K562 (cell line): ENCODE measurements at regions not wholly inside any gene's neighbourhood (a gene's known extent, or its start where the extent isn't known, plus 50 kb on each side); places are given as distances from the start of the nearest gene placed in this dataset.

Experiments used
- ATAC-seq: fragments of 200-7000 bp; cut with Tn5 transposase; 3 replicates; pipeline ENCODE4 v1.9.1; 2020; ENCODE audit warnings: moderate library complexity
- BruUV-seq: library from RNA; stranded (reverse); fragments of 400-500 nt; replicated peaks from 2 replicates; lab custom pipeline; 2021; lab: Mats Ljungman, UMichigan
- CTCF ChIA-PET: fragments of 300-600 bp; formaldehyde crosslinking; extraction: SDS; loops from one replicate; lab custom pipeline; 2021; ENCODE audit warnings: low intra/inter-chr PET ratio; lab: Yijun Ruan, JAX
- POLR2A ChIA-PET: fragments of 300-600, 350-650 bp; sonication (Branson Sonifier 250); formaldehyde crosslinking; extraction: SDS; loops from one replicate; lab custom pipeline; 2021; ENCODE audit warnings: antibody characterized with exemption, inconsistent platforms; lab: Yijun Ruan, JAX
- DNase-seq, 4 experiments: peaks; one replicate each; pipeline versions ENCODE4 v3.0.0 to v3.0.0-alpha.2; 2011 to 2018; ENCODE audit warnings: low spot score in 3 of 4, mixed read lengths in 3 of 4; ENCODE audit errors: extremely low read depth in 1 of 4
- FAIRE-seq: peaks from 2 replicates; lab custom pipeline; 2011; peaks lifted over from hg19 to GRCh38; lab: Jason Lieb, UNC
- H2AFZ ChIP-seq: 2 replicates; pipeline ENCODE4 v1.6.0; 2011; ENCODE audit warnings: low read depth, low read length, control low read depth, inconsistent platforms
- H3K27ac ChIP-seq: fragments of 200-600 bp; 3 replicates; pipeline ENCODE4 v1.8.0; 2011; ENCODE audit warnings: low read depth, mild to moderate bottlenecking, control low read depth, inconsistent platforms, low read length, moderate library complexity, mixed read lengths; ENCODE audit errors: extremely low read depth
- H3K27me3 ChIP-seq, 2 experiments: fragments of 300-600 bp in 1 of 2; 2 replicates in 1 of 2; 3 replicates in 1 of 2; pipeline versions ENCODE4 v1.6.0 to v1.8.0; 2011; ENCODE audit warnings: inconsistent platforms in 2 of 2, low read length in 2 of 2, mild to moderate bottlenecking in 1 of 2, mixed read lengths in 1 of 2, moderate library complexity in 1 of 2; ENCODE audit not compliant: control insufficient read depth in 2 of 2, insufficient read depth in 2 of 2
- H3K36me3 ChIP-seq: fragments of 300-600 bp; 3 replicates; pipeline ENCODE4 v1.8.0; 2011; ENCODE audit warnings: mild to moderate bottlenecking, low read length, inconsistent platforms; ENCODE audit not compliant: control insufficient read depth, insufficient read depth
- H3K4me1 ChIP-seq, 2 experiments: fragments of 200-600 bp in 1 of 2; replicated peaks in 1 of 2; 2 replicates in 1 of 2; 3 replicates in 1 of 2; pipeline versions ENCODE4 v1.5.1 to v1.8.0; 2011; ENCODE audit warnings: inconsistent platforms in 2 of 2, low read length in 2 of 2, mild to moderate bottlenecking in 1 of 2, mixed read lengths in 1 of 2, moderate library complexity in 1 of 2; ENCODE audit not compliant: control insufficient read depth in 2 of 2, insufficient read depth in 2 of 2
- H3K4me2 ChIP-seq: 2 replicates; pipeline ENCODE4 v1.6.1; 2011; ENCODE audit warnings: low read length, control low read depth, inconsistent platforms, mixed read lengths; ENCODE audit not compliant: insufficient read depth
- H3K4me3 ChIP-seq: fragments of 200-600 bp; sonication (generic), shearing (Covaris generic); 2 replicates; pipeline ENCODE4 v1.5.1; 2016; ENCODE audit warnings: control low read depth, inconsistent platforms
- H3K79me2 ChIP-seq: fragments of 200-600 bp; 3 replicates; pipeline ENCODE4 v1.8.0; 2011; ENCODE audit warnings: low read length, inconsistent platforms; ENCODE audit not compliant: control insufficient read depth, insufficient read depth
- H3K9ac ChIP-seq, 2 experiments: 2 replicates each; pipeline versions ENCODE4 v1.6.0 to v1.6.1; 2011; ENCODE audit warnings: low read depth in 2 of 2, low read length in 2 of 2, control low read depth in 1 of 2, inconsistent platforms in 1 of 2, mild to moderate bottlenecking in 1 of 2, mixed read lengths in 1 of 2; ENCODE audit not compliant: insufficient read depth in 1 of 2
- H3K9me1 ChIP-seq: one replicate; pipeline ENCODE4 v1.6.0; 2011; ENCODE audit warnings: inconsistent platforms, mild to moderate bottlenecking, low read length, moderate library complexity; ENCODE audit not compliant: control insufficient read depth, insufficient read depth
- H3K9me3 ChIP-seq: replicated peaks from 2 replicates; pipeline ENCODE4 v1.5.1; 2011; ENCODE audit warnings: low read depth, low read length, inconsistent platforms; ENCODE audit not compliant: control insufficient read depth, insufficient read depth
- H4K20me1 ChIP-seq: replicated peaks from 2 replicates; pipeline ENCODE4 v1.6.1; 2011; ENCODE audit warnings: low read length, inconsistent platforms, mixed read lengths; ENCODE audit not compliant: control insufficient read depth, insufficient read depth
- CBX2 ChIP-seq: fragments of 200-600 bp; sonication (generic); IDR thresholded peaks from one replicate; pipeline ENCODE4 v1.6.1; 2012; ENCODE audit warnings: mild to moderate bottlenecking, low read length, inconsistent platforms; ENCODE audit not compliant: insufficient read depth, poor library complexity, severe bottlenecking
- CXXC5 ChIP-seq: fragments of 250-450 bp; sonication (Bioruptor Pico); IDR thresholded peaks from 2 replicates; pipeline ENCODE4 v1.8.0; 2022; ENCODE audit warnings: inconsistent platforms, mild to moderate bottlenecking, moderate library complexity
- FOXK2 ChIP-seq, 2 experiments: fragments of 450-650 bp; IDR thresholded peaks in 1 of 2; conservative IDR thresholded peaks in 1 of 2; 2 replicates each; pipeline ENCODE4 v1.6.1; 2016; ENCODE audit warnings: low read depth in 2 of 2, mild to moderate bottlenecking in 1 of 2
- GTF2E2 ChIP-seq: fragments of 200-800 bp; sonication (Bioruptor generic); IDR thresholded peaks from 2 replicates; pipeline ENCODE4 v1.6.1; 2016; ENCODE audit warnings: missing genetic modification characterization, missing compliant biosample characterization
- HCFC1 ChIP-seq: IDR thresholded peaks from 2 replicates; pipeline ENCODE4 v1.6.1; 2012; ENCODE audit warnings: low read depth, low read length, improper control_type of control experiment
- NFXL1 ChIP-seq: fragments of 450-650 bp; formaldehyde crosslinking; IDR thresholded peaks from 2 replicates; pipeline ENCODE4 v1.4.0; 2021; ENCODE audit warnings: mild to moderate bottlenecking
- NR2C1 ChIP-seq, 2 experiments: fragments of 450-650 bp; IDR thresholded peaks; 2 replicates each; pipeline ENCODE4 v1.6.1; 2017; ENCODE audit warnings: mild to moderate bottlenecking in 2 of 2, antibody characterized with exemption in 1 of 2, inconsistent platforms in 1 of 2, missing compliant biosample characterization in 1 of 2, missing genetic modification characterization in 1 of 2
- NUFIP1 ChIP-seq: fragments of 450-650 bp; IDR thresholded peaks from 2 replicates; pipeline ENCODE4 v1.6.1; 2018; ENCODE audit not compliant: partially characterized antibody
- PHF20 ChIP-seq: fragments of 450-650 bp; IDR thresholded peaks from 2 replicates; pipeline ENCODE4 v1.6.1; 2018; ENCODE audit not compliant: partially characterized antibody
- PREB ChIP-seq: sonication (generic); formaldehyde crosslinking; IDR thresholded peaks from 2 replicates; pipeline ENCODE4 v1.8.1; 2023; ENCODE audit warnings: mild to moderate bottlenecking, missing genetic modification reagents
- PRMT5 ChIP-seq: sonication (generic); formaldehyde crosslinking; IDR thresholded peaks from 2 replicates; pipeline ENCODE4 v1.5.0; 2020; ENCODE audit warnings: missing genetic modification reagents
- ZBTB2 ChIP-seq: fragments of 450-650 bp; IDR thresholded peaks from 2 replicates; pipeline ENCODE4 v1.6.1; 2016; ENCODE audit warnings: antibody characterized with exemption
- ZNF655 ChIP-seq: fragments of 250-450 bp; sonication (Bioruptor Pico); IDR thresholded peaks from 2 replicates; pipeline ENCODE4 v1.5.0; 2021
- WGBS: fragments of 100-300 bp; shearing (Covaris generic); methylation state at CpG from one replicate; pipeline ENCODE4 v1.1.6; 2016; ENCODE audit warnings: low coverage, mixed read lengths; ENCODE audit not compliant: insufficient coverage; ENCODE audit errors: missing lambda C conversion rate; 5-methylcytosine and 5-hydroxymethylcytosine counted together
- in situ Hi-C: fragments of 300-500 bp; cut with MboI; formaldehyde crosslinking; loops from 4 replicates; pipeline ENCODE4 v1.15.0; 2018; ENCODE audit warnings: inconsistent platforms, mixed read lengths
- intact Hi-C: fragments of 100-400 bp; cut with micrococcal nuclease; formaldehyde crosslinking; loops from 2 replicates; pipeline ENCODE4 v1.14.2; 2022

DNA sequence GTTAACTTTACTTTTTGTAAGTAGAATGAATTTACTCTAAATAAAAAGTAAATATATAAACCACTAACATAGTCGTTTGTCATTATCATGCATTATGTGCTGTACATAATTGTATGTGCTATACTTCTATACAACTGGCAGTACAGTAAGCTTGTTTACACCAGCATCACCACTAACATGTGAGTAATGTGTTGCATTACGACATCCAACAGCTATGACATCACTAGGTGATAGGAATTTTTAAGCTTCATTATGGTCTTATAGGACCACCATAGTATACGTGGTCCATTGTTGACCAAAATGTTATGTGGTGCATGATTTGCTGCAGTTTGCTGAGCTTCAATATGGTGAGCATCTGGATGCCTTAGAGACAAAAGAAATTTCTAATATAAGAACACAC is 819.1 kb upstream of the GRAMD2B start:
- FAIRE-seq (no peak), DNase-seq (no peak), ATAC-seq (no peak)
- BruUV-seq, result no TSS peak
- H3K4me1 ChIP-seq, result no peaks in the 10 kb centered on the region
- H3K27ac ChIP-seq, result no peak overlapping the region
- no peaks in the 10 kb centered on the region for H3K9me1 ChIP-seq
- no peaks in the 10 kb centered on the region for H4K20me1 ChIP-seq
- no peak overlapping the region for H2AFZ ChIP-seq
- in situ Hi-C loops, result no loop called here
- no peak overlapping the region for H3K4me3 ChIP-seq
- no peaks in the 10 kb centered on the region for H3K79me2 ChIP-seq
- H3K9ac ChIP-seq, result no peak overlapping the region
- no peaks in the 10 kb centered on the region for H3K27me3 ChIP-seq
- no peaks in the 10 kb centered on the region for H3K36me3 ChIP-seq
- no peak overlapping the region for H3K4me2 ChIP-seq
- WGBS, result 2% methylated on average over 3 of the region's 3 CpGs
- no peaks in the 10 kb centered on the region for H3K9me3 ChIP-seq
- ChIA-PET POLR2A (no interaction called here), CTCF (no interaction called here)
- TF ChIP-seq NR2C1 (IDR thresholded peaks at IDR 0.05), result no peak
- no peak for TF ChIP-seq NR2C1 (tag; IDR thresholded peaks at IDR 0.05)
- no peak for TF ChIP-seq PREB (CRISPR knock-in tag)
- no peak for TF ChIP-seq ZBTB2
- TF ChIP-seq CXXC5 (CRISPR knock-in tag), result no peak
- no peak for TF ChIP-seq GTF2E2 (tag)
- no peak for TF ChIP-seq PRMT5 (CRISPR knock-in tag)
- no peak for TF ChIP-seq NFXL1
- TF ChIP-seq PHF20, result no peak
- TF ChIP-seq CBX2, result no peak
- no peak for TF ChIP-seq HCFC1
- TF ChIP-seq ZNF655 (CRISPR knock-in tag), result no peak
- TF ChIP-seq FOXK2 (conservative IDR thresholded peaks at IDR 0.05 in 1 of 2, IDR thresholded peaks at IDR 0.05 in 1 of 2; ENCODE audit: low read depth in 2 of 2), result no peak
- TF ChIP-seq NUFIP1, result no peak
- TF ChIP-seq, all 486 proteins: peak for 0
- intact Hi-C loops, result no loop called here
